K562 (cell line): ENCODE measurements at regions not wholly inside any gene's neighbourhood (a gene's known extent, or its start where the extent isn't known, plus 50 kb on each side); places are given as distances from the start of the nearest gene placed in this dataset.

Source experiments
- ATAC-seq: fragments of 200-7000 bp; cut with Tn5 transposase; 3 replicates; pipeline ENCODE4 v1.9.1; 2020; ENCODE audit warnings: moderate library complexity
- BruUV-seq: library from RNA; stranded (reverse); fragments of 400-500 nt; replicated peaks from 2 replicates; lab custom pipeline; 2021; lab: Mats Ljungman, UMichigan
- CTCF ChIA-PET: fragments of 300-600 bp; formaldehyde crosslinking; extraction: SDS; loops from one replicate; lab custom pipeline; 2021; ENCODE audit warnings: low intra/inter-chr PET ratio; lab: Yijun Ruan, JAX
- POLR2A ChIA-PET: fragments of 300-600, 350-650 bp; sonication (Branson Sonifier 250); formaldehyde crosslinking; extraction: SDS; loops from one replicate; lab custom pipeline; 2021; ENCODE audit warnings: antibody characterized with exemption, inconsistent platforms; lab: Yijun Ruan, JAX
- DNase-seq, 4 experiments: peaks; one replicate each; pipeline versions ENCODE4 v3.0.0 to v3.0.0-alpha.2; 2011 to 2018; ENCODE audit warnings: low spot score in 3 of 4, mixed read lengths in 3 of 4; ENCODE audit errors: extremely low read depth in 1 of 4
- FAIRE-seq: peaks from 2 replicates; lab custom pipeline; 2011; peaks lifted over from hg19 to GRCh38; lab: Jason Lieb, UNC
- H2AFZ ChIP-seq: 2 replicates; pipeline ENCODE4 v1.6.0; 2011; ENCODE audit warnings: low read depth, low read length, control low read depth, inconsistent platforms
- H3K27ac ChIP-seq: fragments of 200-600 bp; 3 replicates; pipeline ENCODE4 v1.8.0; 2011; ENCODE audit warnings: low read depth, mild to moderate bottlenecking, control low read depth, inconsistent platforms, low read length, moderate library complexity, mixed read lengths; ENCODE audit errors: extremely low read depth
- H3K27me3 ChIP-seq, 2 experiments: fragments of 300-600 bp in 1 of 2; 2 replicates in 1 of 2; 3 replicates in 1 of 2; pipeline versions ENCODE4 v1.6.0 to v1.8.0; 2011; ENCODE audit warnings: inconsistent platforms in 2 of 2, low read length in 2 of 2, mild to moderate bottlenecking in 1 of 2, mixed read lengths in 1 of 2, moderate library complexity in 1 of 2; ENCODE audit not compliant: control insufficient read depth in 2 of 2, insufficient read depth in 2 of 2
- H3K36me3 ChIP-seq: fragments of 300-600 bp; 3 replicates; pipeline ENCODE4 v1.8.0; 2011; ENCODE audit warnings: mild to moderate bottlenecking, low read length, inconsistent platforms; ENCODE audit not compliant: control insufficient read depth, insufficient read depth
- H3K4me1 ChIP-seq, 2 experiments: fragments of 200-600 bp in 1 of 2; replicated peaks in 1 of 2; 2 replicates in 1 of 2; 3 replicates in 1 of 2; pipeline versions ENCODE4 v1.5.1 to v1.8.0; 2011; ENCODE audit warnings: inconsistent platforms in 2 of 2, low read length in 2 of 2, mild to moderate bottlenecking in 1 of 2, mixed read lengths in 1 of 2, moderate library complexity in 1 of 2; ENCODE audit not compliant: control insufficient read depth in 2 of 2, insufficient read depth in 2 of 2
- H3K4me2 ChIP-seq: 2 replicates; pipeline ENCODE4 v1.6.1; 2011; ENCODE audit warnings: low read length, control low read depth, inconsistent platforms, mixed read lengths; ENCODE audit not compliant: insufficient read depth
- H3K4me3 ChIP-seq: fragments of 200-600 bp; sonication (generic), shearing (Covaris generic); 2 replicates; pipeline ENCODE4 v1.5.1; 2016; ENCODE audit warnings: control low read depth, inconsistent platforms
- H3K79me2 ChIP-seq: fragments of 200-600 bp; 3 replicates; pipeline ENCODE4 v1.8.0; 2011; ENCODE audit warnings: low read length, inconsistent platforms; ENCODE audit not compliant: control insufficient read depth, insufficient read depth
- H3K9ac ChIP-seq, 2 experiments: 2 replicates each; pipeline versions ENCODE4 v1.6.0 to v1.6.1; 2011; ENCODE audit warnings: low read depth in 2 of 2, low read length in 2 of 2, control low read depth in 1 of 2, inconsistent platforms in 1 of 2, mild to moderate bottlenecking in 1 of 2, mixed read lengths in 1 of 2; ENCODE audit not compliant: insufficient read depth in 1 of 2
- H3K9me1 ChIP-seq: one replicate; pipeline ENCODE4 v1.6.0; 2011; ENCODE audit warnings: inconsistent platforms, mild to moderate bottlenecking, low read length, moderate library complexity; ENCODE audit not compliant: control insufficient read depth, insufficient read depth
- H3K9me3 ChIP-seq: replicated peaks from 2 replicates; pipeline ENCODE4 v1.5.1; 2011; ENCODE audit warnings: low read depth, low read length, inconsistent platforms; ENCODE audit not compliant: control insufficient read depth, insufficient read depth
- H4K20me1 ChIP-seq: replicated peaks from 2 replicates; pipeline ENCODE4 v1.6.1; 2011; ENCODE audit warnings: low read length, inconsistent platforms, mixed read lengths; ENCODE audit not compliant: control insufficient read depth, insufficient read depth
- CCAR2 ChIP-seq: fragments of 200-400 bp; formaldehyde crosslinking; IDR thresholded peaks from 2 replicates; pipeline ENCODE4 v1.6.1; 2017; ENCODE audit warnings: mild to moderate bottlenecking, low read depth, low read length
- FOS ChIP-seq: IDR thresholded peaks from 3 replicates; pipeline ENCODE4 v1.6.1; 2011; ENCODE audit not compliant: insufficient read length; ENCODE audit errors: extremely low read depth
- POLR3G ChIP-seq: IDR thresholded peaks from 2 replicates; pipeline ENCODE4 v1.6.1; 2011; ENCODE audit not compliant: insufficient read length, insufficient replicate concordance; ENCODE audit errors: extremely low read depth
- RBM39 ChIP-seq: fragments of 200-400 bp; formaldehyde crosslinking; optimal IDR thresholded peaks from 2 replicates; pipeline ENCODE3; 2018; ENCODE audit warnings: low read depth, low read length
- SAFB2 ChIP-seq: fragments of 200-400 bp; formaldehyde crosslinking; IDR thresholded peaks from 2 replicates; pipeline ENCODE4 v1.6.1; 2018; ENCODE audit warnings: borderline replicate concordance, low read length, low read depth, moderate library complexity; ENCODE audit not compliant: severe bottlenecking
- TEAD1 ChIP-seq, 2 experiments: fragments of 450-650 bp in 1 of 2; sonication (generic) in 1 of 2; formaldehyde crosslinking; IDR thresholded peaks; 2 replicates each; pipeline versions ENCODE4 v1.4.0 to v1.8.0; 2020 to 2022; ENCODE audit warnings: mild to moderate bottlenecking in 2 of 2, missing genetic modification reagents in 1 of 2
- TEAD2 ChIP-seq: fragments of 450-650 bp; IDR thresholded peaks from 2 replicates; pipeline ENCODE4 v1.6.1; 2016; ENCODE audit warnings: missing genetic modification characterization, control low read depth, missing compliant biosample characterization
- ZFX ChIP-seq: sonication (generic); formaldehyde crosslinking; IDR thresholded peaks from 2 replicates; pipeline ENCODE4 v1.8.0; 2022; ENCODE audit warnings: mild to moderate bottlenecking, missing genetic modification reagents, moderate library complexity
- ZNF184 ChIP-seq: sonication (generic); formaldehyde crosslinking; IDR thresholded peaks from 2 replicates; pipeline ENCODE4 v1.5.0; 2020; ENCODE audit warnings: missing genetic modification reagents
- ZNF274 ChIP-seq: IDR thresholded peaks from 2 replicates; pipeline ENCODE4 v1.6.1; 2011; ENCODE audit warnings: low read depth, mild to moderate bottlenecking, low read length, moderate library complexity, borderline replicate concordance
- ZNF551 ChIP-seq: fragments of 250-450 bp; sonication (Bioruptor Pico); IDR thresholded peaks from 2 replicates; pipeline ENCODE4 v1.5.0; 2021; ENCODE audit warnings: mild to moderate bottlenecking, moderate library complexity
- ZNF586 ChIP-seq: fragments of 450-650 bp; formaldehyde crosslinking; conservative IDR thresholded peaks from 2 replicates; pipeline ENCODE4 v1.4.0; 2020; ENCODE audit warnings: mild to moderate bottlenecking, moderate library complexity
- ZNF764 ChIP-seq: fragments of 250-450 bp; sonication (Bioruptor Pico); IDR thresholded peaks from 2 replicates; pipeline ENCODE4 v1.4.0; 2020; ENCODE audit warnings: low read depth, mild to moderate bottlenecking, moderate library complexity
- WGBS: fragments of 100-300 bp; shearing (Covaris generic); methylation state at CpG from one replicate; pipeline ENCODE4 v1.1.6; 2016; ENCODE audit warnings: low coverage, mixed read lengths; ENCODE audit not compliant: insufficient coverage; ENCODE audit errors: missing lambda C conversion rate; 5-methylcytosine and 5-hydroxymethylcytosine counted together
- in situ Hi-C: fragments of 300-500 bp; cut with MboI; formaldehyde crosslinking; loops from 4 replicates; pipeline ENCODE4 v1.15.0; 2018; ENCODE audit warnings: inconsistent platforms, mixed read lengths
- intact Hi-C: fragments of 100-400 bp; cut with micrococcal nuclease; formaldehyde crosslinking; loops from 2 replicates; pipeline ENCODE4 v1.14.2; 2022
- TF ChIP-seq, protein P1 (sequence below): fragments of 450-650 bp; formaldehyde crosslinking; IDR thresholded peaks from 2 replicates; pipeline ENCODE4 v1.4.0; 2022; ENCODE audit warnings: mild to moderate bottlenecking, moderate library complexity
- TF ChIP-seq, protein P2 (sequence below): fragments of 450-650 bp; formaldehyde crosslinking; IDR thresholded peaks from 2 replicates; pipeline ENCODE4 v1.4.0; 2020; ENCODE audit warnings: mild to moderate bottlenecking, moderate library complexity
- TF ChIP-seq, protein P3 (sequence below): sonication (generic); formaldehyde crosslinking; IDR thresholded peaks from 2 replicates; pipeline ENCODE4 v1.8.1; 2023; ENCODE audit warnings: mild to moderate bottlenecking, missing genetic modification reagents
- TF ChIP-seq, protein P4 (sequence below): sonication (generic); formaldehyde crosslinking; IDR thresholded peaks from 2 replicates; pipeline ENCODE4 v1.8.1; 2023; ENCODE audit warnings: mild to moderate bottlenecking, missing genetic modification reagents

DNA sequence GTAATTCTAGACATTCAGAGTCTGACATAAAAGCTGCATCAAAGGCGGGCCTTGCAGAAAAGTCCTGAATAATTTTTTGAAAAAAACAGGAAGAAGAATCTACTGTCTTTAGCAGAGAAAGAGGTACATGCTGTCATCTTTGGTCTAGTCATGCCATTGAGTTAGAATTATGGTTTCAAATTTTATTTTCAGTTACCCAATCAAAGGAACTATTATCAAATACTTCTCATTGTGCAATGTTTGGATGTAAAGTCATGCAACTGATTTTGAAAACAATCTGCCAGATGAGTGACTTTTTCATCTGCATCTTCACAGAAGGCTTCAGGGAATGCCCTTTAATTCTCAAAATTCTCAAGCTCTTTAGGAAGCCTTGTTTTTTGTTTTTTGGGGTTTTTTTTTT is 803.5 kb downstream of the FLRT2 start (continued):
- no peak for TF ChIP-seq TEAD1 (CRISPR knock-in tag; IDR thresholded peaks at IDR 0.05)
- TF ChIP-seq ZNF586 (CRISPR knock-in tag), result no peak
- TF ChIP-seq, protein P1, sequence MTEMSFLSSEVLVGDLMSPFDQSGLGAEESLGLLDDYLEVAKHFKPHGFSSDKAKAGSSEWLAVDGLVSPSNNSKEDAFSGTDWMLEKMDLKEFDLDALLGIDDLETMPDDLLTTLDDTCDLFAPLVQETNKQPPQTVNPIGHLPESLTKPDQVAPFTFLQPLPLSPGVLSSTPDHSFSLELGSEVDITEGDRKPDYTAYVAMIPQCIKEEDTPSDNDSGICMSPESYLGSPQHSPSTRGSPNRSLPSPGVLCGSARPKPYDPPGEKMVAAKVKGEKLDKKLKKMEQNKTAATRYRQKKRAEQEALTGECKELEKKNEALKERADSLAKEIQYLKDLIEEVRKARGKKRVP (CRISPR knock-in tag), result no peak
- no peak for TF ChIP-seq ZNF551 (CRISPR knock-in tag)
- TF ChIP-seq ZNF764 (CRISPR knock-in tag), result no peak
- TF ChIP-seq CCAR2, result no peak
- no peak for TF ChIP-seq ZFX (CRISPR knock-in tag)

DNA sequence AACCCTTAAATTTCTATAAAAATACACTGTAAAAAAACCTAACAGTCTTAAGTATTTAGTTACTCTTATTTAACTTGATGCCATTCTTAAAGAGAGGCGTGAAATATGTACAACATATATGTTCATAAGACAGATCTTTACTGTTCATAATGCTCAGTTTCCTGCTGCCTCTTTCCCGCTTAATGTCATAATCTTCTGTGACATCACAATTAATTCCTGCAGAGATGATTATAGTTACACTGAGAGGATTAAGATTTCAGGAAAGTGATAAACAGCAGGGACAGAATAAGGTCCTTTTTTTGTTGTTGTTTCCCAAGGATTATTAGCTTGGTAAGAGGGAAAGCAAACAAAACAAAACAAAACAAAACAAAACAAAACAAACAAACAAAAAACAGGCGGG is 801.4 kb downstream of the FLRT2 start:
- no peak for FAIRE-seq
- no TSS peak for BruUV-seq
- Histone ChIP-seq H4K20me1 (no peaks in the 10 kb centered on the region), H3K9me1 (no peaks in the 10 kb centered on the region), H3K4me2 (no peak overlapping the region), H2AFZ (no peak overlapping the region), H3K79me2 (no peaks in the 10 kb centered on the region), H3K4me3 (no peak overlapping the region), H3K27ac (no peak overlapping the region), H3K36me3 (no peaks in the 10 kb centered on the region), H3K4me1 (no peaks in the 10 kb centered on the region), H3K9me3 (no peaks in the 10 kb centered on the region), H3K27me3 (no peaks in the 10 kb centered on the region), H3K9ac (no peak overlapping the region)
- intact Hi-C loops, result no loop called here
- ChIA-PET POLR2A (no interaction called here), CTCF (no interaction called here)
- ATAC-seq, result no peak
- in situ Hi-C loops, result no loop called here
- WGBS, result 0% methylated on average over 3 of the region's 3 CpGs
- DNase-seq, result no peak
- TF ChIP-seq RBM39 (no peak), ZNF274 (no peak), TEAD2 (tag) (no peak), POLR3G (no peak), FOS (no peak), SAFB2 (no peak), ZNF184 (no peak)
- TF ChIP-seq, protein P2, sequence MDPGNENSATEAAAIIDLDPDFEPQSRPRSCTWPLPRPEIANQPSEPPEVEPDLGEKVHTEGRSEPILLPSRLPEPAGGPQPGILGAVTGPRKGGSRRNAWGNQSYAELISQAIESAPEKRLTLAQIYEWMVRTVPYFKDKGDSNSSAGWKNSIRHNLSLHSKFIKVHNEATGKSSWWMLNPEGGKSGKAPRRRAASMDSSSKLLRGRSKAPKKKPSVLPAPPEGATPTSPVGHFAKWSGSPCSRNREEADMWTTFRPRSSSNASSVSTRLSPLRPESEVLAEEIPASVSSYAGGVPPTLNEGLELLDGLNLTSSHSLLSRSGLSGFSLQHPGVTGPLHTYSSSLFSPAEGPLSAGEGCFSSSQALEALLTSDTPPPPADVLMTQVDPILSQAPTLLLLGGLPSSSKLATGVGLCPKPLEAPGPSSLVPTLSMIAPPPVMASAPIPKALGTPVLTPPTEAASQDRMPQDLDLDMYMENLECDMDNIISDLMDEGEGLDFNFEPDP (CRISPR knock-in tag), result no peak
- TF ChIP-seq, protein P3, sequence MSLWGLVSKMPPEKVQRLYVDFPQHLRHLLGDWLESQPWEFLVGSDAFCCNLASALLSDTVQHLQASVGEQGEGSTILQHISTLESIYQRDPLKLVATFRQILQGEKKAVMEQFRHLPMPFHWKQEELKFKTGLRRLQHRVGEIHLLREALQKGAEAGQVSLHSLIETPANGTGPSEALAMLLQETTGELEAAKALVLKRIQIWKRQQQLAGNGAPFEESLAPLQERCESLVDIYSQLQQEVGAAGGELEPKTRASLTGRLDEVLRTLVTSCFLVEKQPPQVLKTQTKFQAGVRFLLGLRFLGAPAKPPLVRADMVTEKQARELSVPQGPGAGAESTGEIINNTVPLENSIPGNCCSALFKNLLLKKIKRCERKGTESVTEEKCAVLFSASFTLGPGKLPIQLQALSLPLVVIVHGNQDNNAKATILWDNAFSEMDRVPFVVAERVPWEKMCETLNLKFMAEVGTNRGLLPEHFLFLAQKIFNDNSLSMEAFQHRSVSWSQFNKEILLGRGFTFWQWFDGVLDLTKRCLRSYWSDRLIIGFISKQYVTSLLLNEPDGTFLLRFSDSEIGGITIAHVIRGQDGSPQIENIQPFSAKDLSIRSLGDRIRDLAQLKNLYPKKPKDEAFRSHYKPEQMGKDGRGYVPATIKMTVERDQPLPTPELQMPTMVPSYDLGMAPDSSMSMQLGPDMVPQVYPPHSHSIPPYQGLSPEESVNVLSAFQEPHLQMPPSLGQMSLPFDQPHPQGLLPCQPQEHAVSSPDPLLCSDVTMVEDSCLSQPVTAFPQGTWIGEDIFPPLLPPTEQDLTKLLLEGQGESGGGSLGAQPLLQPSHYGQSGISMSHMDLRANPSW (CRISPR knock-in tag), result no peak
- TF ChIP-seq, protein P4, sequence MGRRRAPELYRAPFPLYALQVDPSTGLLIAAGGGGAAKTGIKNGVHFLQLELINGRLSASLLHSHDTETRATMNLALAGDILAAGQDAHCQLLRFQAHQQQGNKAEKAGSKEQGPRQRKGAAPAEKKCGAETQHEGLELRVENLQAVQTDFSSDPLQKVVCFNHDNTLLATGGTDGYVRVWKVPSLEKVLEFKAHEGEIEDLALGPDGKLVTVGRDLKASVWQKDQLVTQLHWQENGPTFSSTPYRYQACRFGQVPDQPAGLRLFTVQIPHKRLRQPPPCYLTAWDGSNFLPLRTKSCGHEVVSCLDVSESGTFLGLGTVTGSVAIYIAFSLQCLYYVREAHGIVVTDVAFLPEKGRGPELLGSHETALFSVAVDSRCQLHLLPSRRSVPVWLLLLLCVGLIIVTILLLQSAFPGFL (CRISPR knock-in tag), result no peak
